ENCODE measurements at regions not wholly inside any gene's neighbourhood (a gene's known extent, or its start where the extent isn't known, plus 50 kb on each side); places are given as distances from the start of the nearest gene placed in this dataset.

DNA sequence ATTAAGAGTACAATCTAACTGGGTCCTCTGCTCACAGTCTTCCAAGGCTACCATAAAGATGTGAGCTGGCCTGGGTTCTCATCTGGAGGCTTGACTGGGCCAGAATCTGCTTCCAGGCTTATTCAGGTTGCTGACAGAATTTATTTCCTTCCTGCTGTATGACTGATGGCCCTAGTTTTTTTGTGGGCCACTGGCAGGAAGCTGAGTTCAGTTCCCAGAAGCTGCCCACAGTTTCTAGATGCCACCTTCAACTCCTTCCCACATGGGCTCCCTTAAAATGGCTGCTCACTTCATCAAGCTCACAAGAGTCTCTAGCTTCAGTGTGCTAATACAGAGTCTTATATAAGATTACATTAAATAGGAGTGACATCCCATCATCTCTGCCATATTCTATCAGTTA, 121.7 kb upstream of the CAND1 start:
- TF ChIP-seq, protein P1, sequence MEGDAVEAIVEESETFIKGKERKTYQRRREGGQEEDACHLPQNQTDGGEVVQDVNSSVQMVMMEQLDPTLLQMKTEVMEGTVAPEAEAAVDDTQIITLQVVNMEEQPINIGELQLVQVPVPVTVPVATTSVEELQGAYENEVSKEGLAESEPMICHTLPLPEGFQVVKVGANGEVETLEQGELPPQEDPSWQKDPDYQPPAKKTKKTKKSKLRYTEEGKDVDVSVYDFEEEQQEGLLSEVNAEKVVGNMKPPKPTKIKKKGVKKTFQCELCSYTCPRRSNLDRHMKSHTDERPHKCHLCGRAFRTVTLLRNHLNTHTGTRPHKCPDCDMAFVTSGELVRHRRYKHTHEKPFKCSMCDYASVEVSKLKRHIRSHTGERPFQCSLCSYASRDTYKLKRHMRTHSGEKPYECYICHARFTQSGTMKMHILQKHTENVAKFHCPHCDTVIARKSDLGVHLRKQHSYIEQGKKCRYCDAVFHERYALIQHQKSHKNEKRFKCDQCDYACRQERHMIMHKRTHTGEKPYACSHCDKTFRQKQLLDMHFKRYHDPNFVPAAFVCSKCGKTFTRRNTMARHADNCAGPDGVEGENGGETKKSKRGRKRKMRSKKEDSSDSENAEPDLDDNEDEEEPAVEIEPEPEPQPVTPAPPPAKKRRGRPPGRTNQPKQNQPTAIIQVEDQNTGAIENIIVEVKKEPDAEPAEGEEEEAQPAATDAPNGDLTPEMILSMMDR (IDR thresholded peaks at IDR 0.05; ENCODE audit: borderline replicate concordance, extremely low read depth, low read length, poor library complexity, severe bottlenecking), result no peak
- TF ChIP-seq EZH2 (IDR thresholded peaks at IDR 0.05; ENCODE audit: borderline replicate concordance, low read depth, low read length, severe bottlenecking), result no peak
- peak; percentile 8 for DNase-seq
- Histone ChIP-seq H3K79me2 (ENCODE audit: insufficient read depth, low read length) (no peaks in the 10 kb centered on the region), H3K27me3 (ENCODE audit: insufficient read depth, low read length, poor library complexity) (peaks cover 4% of the 10 kb centered on the region), H3K4me2 (ENCODE audit: insufficient read depth, low read length) (no peak overlapping the region), H3K36me3 (ENCODE audit: insufficient read depth, low read length) (no peaks in the 10 kb centered on the region), H4K20me1 (ENCODE audit: insufficient read depth, low read length) (no peaks in the 10 kb centered on the region), H3K9ac (ENCODE audit: low read depth, low read length) (no peak overlapping the region), H3K4me1 (ENCODE audit: insufficient read depth, low read length) (no peaks in the 10 kb centered on the region), H3K27ac (ENCODE audit: low read length) (no peak overlapping the region), H3K9me3 (ENCODE audit: insufficient read depth, low read length, severe bottlenecking) (no peaks in the 10 kb centered on the region), H2AFZ (ENCODE audit: low read depth, low read length) (no peak overlapping the region), H3K4me3 (ENCODE audit: low read depth in 1 of 2, low read length in 2 of 2) (no peak overlapping the region)
- peak; percentile 45; the same call in 2 of the 3 replicates for ATAC-seq (ENCODE audit: insufficient read depth, low read depth)

GRCh38 chr12:67148265-67148664, 120.9 kb upstream of the CAND1 start:
- Histone ChIP-seq H3K4me2 (ENCODE audit: insufficient read depth, low read length) (no peak overlapping the region), H3K9me3 (ENCODE audit: insufficient read depth, low read length, severe bottlenecking) (no peaks in the 10 kb centered on the region), H3K9ac (ENCODE audit: low read depth, low read length) (no peak overlapping the region), H3K36me3 (ENCODE audit: insufficient read depth, low read length) (no peaks in the 10 kb centered on the region), H2AFZ (ENCODE audit: low read depth, low read length) (no peak overlapping the region), H3K79me2 (ENCODE audit: insufficient read depth, low read length) (no peaks in the 10 kb centered on the region), H3K27ac (ENCODE audit: low read length) (no peak overlapping the region), H4K20me1 (ENCODE audit: insufficient read depth, low read length) (no peaks in the 10 kb centered on the region), H3K27me3 (ENCODE audit: insufficient read depth, low read length, poor library complexity) (peaks cover 4% of the 10 kb centered on the region), H3K4me1 (ENCODE audit: insufficient read depth, low read length) (no peaks in the 10 kb centered on the region), H3K4me3 (ENCODE audit: low read depth in 1 of 2, low read length in 2 of 2) (no peak overlapping the region)
- ATAC-seq (ENCODE audit: insufficient read depth, low read depth) (no peak), DNase-seq (no peak)
- TF ChIP-seq EZH2 (IDR thresholded peaks at IDR 0.05; ENCODE audit: borderline replicate concordance, low read depth, low read length, severe bottlenecking), result no peak
- TF ChIP-seq, protein P1 (IDR thresholded peaks at IDR 0.05; ENCODE audit: borderline replicate concordance, extremely low read depth, low read length, poor library complexity, severe bottlenecking), result no peak

DNA sequence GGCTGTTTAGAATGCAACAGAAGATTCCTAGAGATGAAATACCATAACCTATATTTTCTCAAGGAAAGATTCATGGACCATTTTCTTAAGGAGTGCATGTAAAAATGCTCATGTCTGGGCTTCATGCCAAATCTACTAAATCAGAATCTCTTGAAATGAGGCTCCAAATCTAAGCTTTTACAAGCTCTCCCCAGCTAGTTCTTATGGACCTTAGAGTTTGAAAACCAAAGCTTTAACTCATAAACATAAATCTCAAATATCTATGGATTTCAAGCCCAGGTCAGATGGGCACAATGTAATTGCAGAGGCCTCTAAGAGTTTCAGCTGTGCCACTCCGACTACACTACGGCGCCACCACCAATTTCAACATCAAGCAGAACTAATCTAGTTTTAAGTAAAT, 117.3 kb upstream of the CAND1 start:
- Histone ChIP-seq H3K27ac (ENCODE audit: low read length) (no peak overlapping the region), H3K4me1 (ENCODE audit: insufficient read depth, low read length) (no peaks in the 10 kb centered on the region), H3K79me2 (ENCODE audit: insufficient read depth, low read length) (no peaks in the 10 kb centered on the region), H3K36me3 (ENCODE audit: insufficient read depth, low read length) (no peaks in the 10 kb centered on the region), H3K4me2 (ENCODE audit: insufficient read depth, low read length) (no peak overlapping the region), H3K4me3 (ENCODE audit: low read depth in 1 of 2, low read length in 2 of 2) (no peak overlapping the region), H2AFZ (ENCODE audit: low read depth, low read length) (no peak overlapping the region), H3K9ac (ENCODE audit: low read depth, low read length) (no peak overlapping the region), H3K27me3 (ENCODE audit: insufficient read depth, low read length, poor library complexity) (peaks cover 4% of the 10 kb centered on the region), H3K9me3 (ENCODE audit: insufficient read depth, low read length, severe bottlenecking) (no peaks in the 10 kb centered on the region), H4K20me1 (ENCODE audit: insufficient read depth, low read length) (no peaks in the 10 kb centered on the region)
- TF ChIP-seq, protein P1 (IDR thresholded peaks at IDR 0.05; ENCODE audit: borderline replicate concordance, extremely low read depth, low read length, poor library complexity, severe bottlenecking), result no peak
- TF ChIP-seq EZH2 (IDR thresholded peaks at IDR 0.05; ENCODE audit: borderline replicate concordance, low read depth, low read length, severe bottlenecking), result no peak
- no peak for ATAC-seq (ENCODE audit: insufficient read depth, low read depth)
- DNase-seq, result no peak

DNA sequence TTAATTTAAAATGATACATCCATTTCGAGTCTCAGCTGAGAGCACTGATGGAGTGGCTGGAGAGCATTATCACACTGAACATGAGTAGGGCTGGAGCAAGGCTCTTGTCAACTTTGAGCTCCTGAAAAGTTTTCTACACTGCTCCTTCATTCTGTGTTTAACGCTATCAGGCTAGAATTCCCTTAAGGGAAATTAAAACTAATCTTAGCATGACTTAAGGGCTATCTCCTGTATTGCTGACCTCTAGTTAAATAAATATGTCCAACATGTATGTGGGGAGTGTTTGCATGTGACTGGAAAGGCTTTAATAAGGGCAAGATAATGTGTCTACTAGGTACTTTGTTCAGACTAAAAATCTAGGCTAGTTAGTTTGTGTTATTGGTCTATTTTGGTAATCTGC, 116.7 kb upstream of the CAND1 start:
- Histone ChIP-seq H2AFZ (ENCODE audit: low read depth, low read length) (no peak overlapping the region), H3K27me3 (ENCODE audit: insufficient read depth, low read length, poor library complexity) (peaks cover 4% of the 10 kb centered on the region), H3K79me2 (ENCODE audit: insufficient read depth, low read length) (no peaks in the 10 kb centered on the region), H4K20me1 (ENCODE audit: insufficient read depth, low read length) (no peaks in the 10 kb centered on the region), H3K27ac (ENCODE audit: low read length) (no peak overlapping the region), H3K4me3 (ENCODE audit: low read depth in 1 of 2, low read length in 2 of 2) (no peak overlapping the region), H3K9ac (ENCODE audit: low read depth, low read length) (no peak overlapping the region), H3K4me1 (ENCODE audit: insufficient read depth, low read length) (no peaks in the 10 kb centered on the region), H3K4me2 (ENCODE audit: insufficient read depth, low read length) (no peak overlapping the region), H3K9me3 (ENCODE audit: insufficient read depth, low read length, severe bottlenecking) (no peaks in the 10 kb centered on the region), H3K36me3 (ENCODE audit: insufficient read depth, low read length) (no peaks in the 10 kb centered on the region)
- ATAC-seq (ENCODE audit: insufficient read depth, low read depth) (no peak), DNase-seq (no peak)
- TF ChIP-seq, protein P1 (IDR thresholded peaks at IDR 0.05; ENCODE audit: borderline replicate concordance, extremely low read depth, low read length, poor library complexity, severe bottlenecking), result no peak
- TF ChIP-seq EZH2 (IDR thresholded peaks at IDR 0.05; ENCODE audit: borderline replicate concordance, low read depth, low read length, severe bottlenecking), result no peak
